Mammary epithelial cell (primary cell): ENCODE measurements at regions not wholly inside any gene's neighbourhood (a gene's known extent, or its start where the extent isn't known, plus 50 kb on each side); places are given as distances from the start of the nearest gene placed in this dataset.

Experiments used
- CTCF ChIP-seq, 2 donors: IDR thresholded peaks in 1 of 2; conservative IDR thresholded peaks in 1 of 2; 2 replicates each; pipeline ENCODE4 v1.5.1; 2011 to 2012; ENCODE audit warnings: inconsistent platforms in 2 of 2, low read length in 2 of 2, mild to moderate bottlenecking in 2 of 2, control low read depth in 1 of 2, low read depth in 1 of 2; ENCODE audit not compliant: insufficient read depth in 1 of 2; ENCODE audit errors: extremely low read depth in 1 of 2
- EZH2 ChIP-seq: IDR thresholded peaks from 2 replicates; pipeline ENCODE4 v1.6.1; 2012; ENCODE audit warnings: low read length, inconsistent platforms, borderline replicate concordance

DNA sequence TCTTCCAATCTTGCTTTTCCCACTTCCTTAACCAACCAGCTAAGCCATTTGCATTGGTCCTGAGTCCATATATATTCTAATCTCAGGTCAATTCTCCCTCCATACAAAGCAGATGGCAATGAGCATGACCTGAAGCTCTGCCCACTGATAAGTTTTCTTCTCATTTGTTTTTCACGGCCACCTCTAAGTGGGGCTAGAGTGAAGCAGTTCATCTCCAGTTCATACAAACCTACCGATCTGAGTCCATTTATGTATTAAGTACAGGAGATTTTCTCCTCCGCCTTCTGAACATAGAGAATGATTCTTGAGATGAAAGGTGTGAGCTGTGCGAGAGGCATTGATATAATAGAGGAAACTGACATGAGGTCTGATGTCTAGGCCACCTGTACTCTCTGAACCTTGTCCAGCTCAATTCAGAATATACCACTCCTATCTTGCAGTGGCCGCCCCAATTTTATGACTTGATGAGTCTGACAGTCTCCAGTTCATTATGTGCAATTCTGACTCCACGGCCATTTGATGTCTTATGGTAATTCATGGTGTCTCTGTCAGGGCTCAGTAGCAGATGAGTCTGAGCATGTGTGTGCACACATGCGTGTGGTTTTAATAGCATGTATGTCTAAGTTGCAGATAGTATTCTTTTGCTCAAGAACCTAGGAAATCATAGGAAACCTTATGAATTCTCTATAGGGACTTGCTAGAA lies 329.8 kb downstream of the PMP22 start:
- TF ChIP-seq CTCF (conservative IDR thresholded peaks at IDR 0.05 in 1 of 2, IDR thresholded peaks at IDR 0.05 in 1 of 2; ENCODE audit: extremely low read depth in 1 of 2, insufficient read depth in 1 of 2, low read depth in 1 of 2, low read length in 2 of 2) (no peak), EZH2 (no peak)
